B cell (primary cell): ENCODE measurements at regions not wholly inside any gene's neighbourhood (a gene's known extent, or its start where the extent isn't known, plus 50 kb on each side); places are given as distances from the start of the nearest gene placed in this dataset.

ENCODE experiments used
- ATAC-seq: fragments of 200-7000 bp; cut with Tn5 transposase; one replicate; pipeline ENCODE4 v1.10.0; 2021; ENCODE audit warnings: low read depth, mild to moderate bottlenecking, moderate number of reproducible peaks, moderate library complexity
- CTCF ChIA-PET: fragments of 350-600 bp; sonication (Branson Sonifier 250); formaldehyde crosslinking; loops from one replicate; lab custom pipeline; 2021; ENCODE audit warnings: antibody characterized with exemption, inconsistent platforms; lab: Charles Lee
- POLR2A ChIA-PET: fragments of 350-600 bp; sonication (Branson Sonifier 250); formaldehyde crosslinking; loops from one replicate; lab custom pipeline; 2021; ENCODE audit warnings: antibody characterized with exemption; lab: Charles Lee
- DNase-seq: peaks from one replicate; pipeline ENCODE4 v3.0.0; 2013
- H2AFZ ChIP-seq: 2 replicates; pipeline ENCODE4 v1.6.1; 2012; ENCODE audit warnings: mild to moderate bottlenecking, low read depth, low read length; ENCODE audit not compliant: insufficient read depth, poor library complexity, severe bottlenecking
- H3K27ac ChIP-seq, 2 donors: 1 replicate in 1 of 2; 2 replicates in 1 of 2; pipeline ENCODE4 v1.5.1; 2012 to 2013; ENCODE audit warnings: low read length in 2 of 2, mild to moderate bottlenecking in 2 of 2, moderate library complexity in 1 of 2
- H3K27me3 ChIP-seq, 4 experiments: fragments of 200-600 bp in 1 of 4; sonication (generic) in 1 of 4; replicated peaks in 1 of 4; 1 replicate in 2 of 4; 2 replicates in 2 of 4; pipeline versions ENCODE4 v1.6.1 to v1.7.0; 2013 to 2016; ENCODE audit warnings: low read length in 3 of 4, mild to moderate bottlenecking in 2 of 4, mixed read lengths in 1 of 4, moderate library complexity in 1 of 4; ENCODE audit not compliant: insufficient read depth in 4 of 4, control insufficient read depth in 3 of 4; ENCODE audit errors: control extremely low read depth in 1 of 4
- H3K36me3 ChIP-seq, 2 experiments: replicated peaks in 1 of 2; 1 replicate in 1 of 2; 2 replicates in 1 of 2; pipeline versions ENCODE4 v1.6.1 to v1.7.1; 2013; ENCODE audit warnings: low read length in 1 of 2; ENCODE audit not compliant: insufficient read depth in 2 of 2, control insufficient read depth in 1 of 2; ENCODE audit errors: control extremely low read depth in 1 of 2, extremely low read depth in 1 of 2
- H3K4me1 ChIP-seq, 2 donors: fragments of 200-600 bp in 1 of 2; sonication (generic) in 1 of 2; 1 replicate in 1 of 2; 2 replicates in 1 of 2; pipeline versions ENCODE4 v1.5.1 to v1.6.1; 2013 to 2017; ENCODE audit warnings: low read length in 2 of 2; ENCODE audit not compliant: control insufficient read depth in 2 of 2, insufficient read depth in 2 of 2
- H3K4me2 ChIP-seq: replicated peaks from 2 replicates; pipeline ENCODE3; 2012; ENCODE audit warnings: mild to moderate bottlenecking, low read depth, low read length; ENCODE audit not compliant: poor library complexity, severe bottlenecking
- H3K4me3 ChIP-seq, 5 experiments: fragments of 200-600 bp in 1 of 5; sonication (generic) in 1 of 5; 1 replicate in 3 of 5; 2 replicates in 2 of 5; pipeline versions ENCODE4 v1.5.1 to v1.7.0; 2011 to 2016; ENCODE audit warnings: low read length in 4 of 5, mild to moderate bottlenecking in 4 of 5, low read depth in 2 of 5, control low read depth in 1 of 5, moderate library complexity in 1 of 5; ENCODE audit not compliant: insufficient read depth in 1 of 5; ENCODE audit errors: control extremely low read depth in 1 of 5, extremely low read depth in 1 of 5
- H3K79me2 ChIP-seq: fragments of 200-600 bp; sonication (generic); one replicate; pipeline ENCODE4 v1.6.0; 2016; ENCODE audit warnings: low read length; ENCODE audit not compliant: control insufficient read depth, insufficient read depth
- H3K9ac ChIP-seq: fragments of 200-600 bp; sonication (generic); 2 replicates; pipeline ENCODE4 v1.6.1; 2017; ENCODE audit warnings: mild to moderate bottlenecking, low read length, moderate library complexity
- H3K9me3 ChIP-seq, 3 donors: one replicate each; pipeline versions ENCODE4 v1.6.1 to v1.7.1; 2013; ENCODE audit warnings: low read length in 2 of 3; ENCODE audit not compliant: control insufficient read depth in 2 of 3, insufficient read depth in 1 of 3; ENCODE audit errors: control extremely low read depth in 1 of 3
- H4K20me1 ChIP-seq: 2 replicates; pipeline ENCODE4 v1.6.0; 2012; ENCODE audit warnings: mild to moderate bottlenecking, low read length; ENCODE audit not compliant: insufficient read depth, control insufficient read depth, poor library complexity, severe bottlenecking
- H3K27ac Mint-ChIP-seq: one replicate; pipeline ENCODE4 v1.8.0; 2021; ENCODE audit warnings: mixed read lengths
- H3K27me3 Mint-ChIP-seq: one replicate; pipeline ENCODE4 v1.8.0; 2021; ENCODE audit warnings: mixed read lengths
- H3K4me1 Mint-ChIP-seq: one replicate; pipeline ENCODE4 v1.8.0; 2021; ENCODE audit warnings: mixed read lengths
- H3K4me3 Mint-ChIP-seq: one replicate; pipeline ENCODE4 v1.8.0; 2021; ENCODE audit warnings: mixed read lengths
- H3K9me3 Mint-ChIP-seq: one replicate; pipeline ENCODE4 v1.8.0; 2022; ENCODE audit warnings: mixed read lengths; ENCODE audit not compliant: insufficient read depth
- CTCF ChIP-seq: fragments of 200-600 bp; IDR thresholded peaks from one replicate; pipeline ENCODE4 v1.8.0; 2022; ENCODE audit warnings: antibody characterized with exemption, mild to moderate bottlenecking
- EZH2 ChIP-seq: IDR thresholded peaks from 2 replicates; pipeline ENCODE4 v1.6.1; 2012; ENCODE audit warnings: borderline replicate concordance, low read depth, mild to moderate bottlenecking, moderate library complexity, low read length; ENCODE audit not compliant: insufficient read depth, poor library complexity, severe bottlenecking
- WGBS: methylation state at CpG from one replicate; pipeline ENCODE4 v1.1.5; 2013; ENCODE audit warnings: missing lambda C conversion rate; ENCODE audit not compliant: insufficient coverage; 5-methylcytosine and 5-hydroxymethylcytosine counted together
- intact Hi-C: fragments of 100-400 bp; cut with micrococcal nuclease; formaldehyde crosslinking; loops from one replicate; pipeline ENCODE4 v1.10.0; 2022

DNA sequence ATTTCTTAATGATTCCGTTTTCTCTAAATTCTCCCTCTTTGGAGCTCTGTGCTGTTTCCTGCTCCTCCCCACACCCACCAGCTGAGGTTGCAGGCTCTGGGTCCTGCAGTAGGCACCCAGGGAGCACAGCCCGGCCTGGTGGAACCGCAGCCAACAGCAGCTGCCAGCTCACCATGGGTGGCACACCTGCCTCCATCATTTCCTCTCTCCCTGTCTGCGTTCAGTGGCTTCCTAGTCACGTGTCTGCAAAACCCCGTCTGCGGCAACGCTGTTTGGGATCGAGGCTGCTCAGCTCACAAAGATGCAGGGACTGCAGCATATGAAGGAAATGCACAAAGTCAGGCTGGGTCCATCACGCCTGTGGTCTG lies 367.8 kb downstream of the IRX2 start:
- TF ChIP-seq EZH2 = no peak
- no peak for TF ChIP-seq CTCF
- no peaks in the 10 kb centered on the region for H3K27me3 Mint-ChIP-seq
- H3K27ac Mint-ChIP-seq = no peak overlapping the region
- no peaks in the 10 kb centered on the region for H4K20me1 ChIP-seq
- H3K4me1 ChIP-seq = no peaks in the 10 kb centered on the region
- H3K4me3 Mint-ChIP-seq = no peak overlapping the region
- intact Hi-C loops = no loop called here
- no peak overlapping the region for H2AFZ ChIP-seq
- H3K36me3 ChIP-seq = no peaks in the 10 kb centered on the region
- POLR2A ChIA-PET = no interaction called here
- no peaks in the 10 kb centered on the region for H3K4me1 Mint-ChIP-seq
- no peak overlapping the region for H3K9ac ChIP-seq
- H3K27me3 ChIP-seq = no peaks in the 10 kb centered on the region
- H3K27ac ChIP-seq = no peak overlapping the region
- ATAC-seq (no peak), DNase-seq (no peak)
- CTCF ChIA-PET = no interaction called here
- peaks cover 3% of the 10 kb centered on the region for H3K9me3 Mint-ChIP-seq
- 80% methylated on average over 10 of the region's 10 CpGs for WGBS
- H3K4me2 ChIP-seq = no peak overlapping the region
- no peaks in the 10 kb centered on the region for H3K79me2 ChIP-seq
- H3K4me3 ChIP-seq = no peak overlapping the region
- peaks cover 0 to 30% (median 0%) of the 10 kb centered on the region in 3 donors for H3K9me3 ChIP-seq

DNA sequence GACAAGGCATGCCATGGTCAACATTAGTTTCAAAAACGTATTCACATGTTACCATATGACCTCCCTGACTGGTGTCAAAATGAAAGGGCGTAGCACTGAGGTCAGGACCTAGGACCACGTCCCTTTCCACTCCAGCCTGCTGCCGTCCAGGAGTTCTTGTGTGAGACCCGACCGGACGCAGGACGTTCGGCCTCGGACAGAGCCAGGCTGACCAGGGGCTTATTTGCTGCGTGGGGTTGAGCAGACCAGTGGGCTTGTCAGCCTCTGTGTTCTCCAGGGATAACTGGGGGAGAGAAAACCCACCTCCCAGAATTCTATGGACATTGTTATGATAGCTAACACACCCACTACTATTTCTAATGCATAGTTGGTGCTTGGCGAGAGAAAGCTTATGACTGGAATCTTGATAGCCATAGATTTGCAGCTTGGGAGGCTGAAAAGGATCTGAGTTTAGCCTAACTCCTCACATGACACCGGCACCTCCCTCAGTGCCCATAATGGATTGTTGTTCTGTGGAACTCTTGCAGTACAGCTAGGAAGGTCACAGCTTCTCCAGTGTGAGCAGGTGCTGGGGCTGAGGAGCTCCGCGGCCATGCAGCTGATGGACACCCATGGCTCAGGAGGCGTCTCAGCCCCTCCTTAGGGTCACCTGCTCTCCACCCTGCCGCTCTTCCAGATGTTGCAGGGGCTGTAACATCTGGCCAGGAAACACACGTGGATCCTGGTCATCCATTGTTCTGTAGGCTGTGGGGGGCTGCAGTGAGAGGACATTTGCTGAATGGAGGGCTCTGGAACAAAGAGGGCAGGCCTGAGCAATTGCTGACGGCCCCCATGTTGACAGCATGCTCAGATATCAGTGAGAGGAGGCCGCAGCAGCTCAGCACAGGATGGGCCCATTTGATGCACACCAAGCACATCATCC lies 368.4 kb downstream of the IRX2 start:
- no peak overlapping the region for H3K27ac ChIP-seq
- WGBS = 76% methylated on average over 17 of the region's 20 CpGs
- Mint-ChIP-seq H3K27me3 (no peaks in the 10 kb centered on the region), H3K4me1 (no peaks in the 10 kb centered on the region), H3K27ac (no peak overlapping the region), H3K9me3 (peaks cover 3% of the 10 kb centered on the region), H3K4me3 (no peak overlapping the region)
- H3K4me1 ChIP-seq = no peaks in the 10 kb centered on the region
- no peak overlapping the region for H3K4me2 ChIP-seq
- no peaks in the 10 kb centered on the region for H3K79me2 ChIP-seq
- H3K4me3 ChIP-seq = no peak overlapping the region
- POLR2A ChIA-PET = no interaction called here
- TF ChIP-seq EZH2 (no peak), CTCF (no peak)
- no peak overlapping the region for H3K9ac ChIP-seq
- intact Hi-C loops = no loop called here
- CTCF ChIA-PET = no interaction called here
- H3K9me3 ChIP-seq = peaks cover 0 to 29% (median 0%) of the 10 kb centered on the region in 3 donors
- H2AFZ ChIP-seq = no peak overlapping the region
- no peaks in the 10 kb centered on the region for H3K27me3 ChIP-seq
- DNase-seq (no peak), ATAC-seq (no peak)
- H4K20me1 ChIP-seq = no peaks in the 10 kb centered on the region
- H3K36me3 ChIP-seq = no peaks in the 10 kb centered on the region
